ENCODE measurements at regions not wholly inside any gene's neighbourhood (a gene's known extent, or its start where the extent isn't known, plus 50 kb on each side); places are given as distances from the start of the nearest gene placed in this dataset.

DNA sequence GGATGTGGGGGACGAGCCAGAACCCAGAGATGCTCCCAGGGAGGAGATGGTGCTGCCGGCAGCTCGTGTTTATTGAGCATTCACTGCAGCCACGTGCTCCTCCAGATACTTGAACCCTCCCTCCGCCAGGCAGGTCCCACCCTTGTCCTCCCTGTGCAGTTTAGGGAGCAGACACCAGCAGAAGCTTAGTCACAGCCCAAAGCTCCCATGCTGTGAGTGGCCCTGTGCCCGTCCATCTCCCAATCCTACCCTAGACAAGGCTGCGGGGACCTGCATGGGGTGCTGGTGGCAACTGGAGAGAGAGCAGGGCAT lies 176.5 kb upstream of the COPS8 start:
- Histone ChIP-seq H2BK12ac (ENCODE audit: low read depth, low read length) (no peak overlapping the region), H3K27me3 (replicated peaks in 1 of 4; ENCODE audit: control insufficient read depth in 3 of 4, extremely low read depth in 1 of 4, insufficient read depth in 3 of 4, low read length in 3 of 4) (no peaks in the 10 kb centered on the region), H3K18ac (ENCODE audit: extremely low read depth, low read length) (no peak overlapping the region), H4K20me1 (replicated peaks in 1 of 2; ENCODE audit: control insufficient read depth in 1 of 2, insufficient read depth in 2 of 2, low read length in 2 of 2) (no peaks in the 10 kb centered on the region), H2AFZ (ENCODE audit: low read length) (no peak overlapping the region), H2BK15ac (ENCODE audit: low read length) (no peak overlapping the region), H3K9me3 (ENCODE audit: insufficient read depth in 2 of 2, low read depth in 1 of 2, low read length in 1 of 2) (no peaks in the 10 kb centered on the region), H3K36me3 (ENCODE audit: control insufficient read depth in 2 of 4, insufficient read depth in 4 of 4, low read length in 3 of 4) (no peaks in the 10 kb centered on the region; a peak in 1 of 8 replicates), H3K79me2 (ENCODE audit: control insufficient read depth in 1 of 2, insufficient read depth in 2 of 2, low read length in 2 of 2) (no peaks in the 10 kb centered on the region; a peak in 1 of 4 replicates), H2AK5ac (ENCODE audit: low read depth, low read length) (no peak overlapping the region), H3K9ac (replicated peaks in 1 of 4; ENCODE audit: extremely low read depth in 1 of 4, low read depth in 3 of 4, low read length in 3 of 4) (no peak overlapping the region), H4K8ac (ENCODE audit: extremely low read depth, insufficient read depth, low read length) (no peak overlapping the region), H3K56ac (replicated peaks; ENCODE audit: insufficient read length, low read depth, low read length) (no peak overlapping the region), H3K4me3 (ENCODE audit: extremely low read depth in 1 of 4, insufficient read depth in 2 of 4, low read depth in 3 of 4, low read length in 4 of 4) (no peak overlapping the region), H4K91ac (replicated peaks; ENCODE audit: insufficient read length, low read length) (no peak overlapping the region), H3K23me2 (ENCODE audit: low read depth, low read length) (peaks cover 2% of the 10 kb centered on the region; the same call in 1 of the 2 replicates), H3K23ac (ENCODE audit: insufficient read length) (no peak overlapping the region), H3K14ac (ENCODE audit: insufficient read length) (no peak overlapping the region), H2BK20ac (ENCODE audit: low read length) (no peak overlapping the region), H4K5ac (ENCODE audit: insufficient read length, low read depth, low read length) (no peak overlapping the region), H3K27ac (ENCODE audit: low read depth, low read length) (no peak overlapping the region), H3K4me2 (ENCODE audit: insufficient read depth in 1 of 2, low read depth in 2 of 2, low read length in 2 of 2) (no peak overlapping the region), H2BK120ac (replicated peaks; ENCODE audit: low read depth, low read length) (no peak overlapping the region), H3K79me1 (ENCODE audit: low read depth, low read length) (no peaks in the 10 kb centered on the region), H3K4ac (replicated peaks; ENCODE audit: insufficient read length, low read depth, low read length) (no peak overlapping the region), H3K4me1 (replicated peaks in 1 of 4; ENCODE audit: control insufficient read depth in 3 of 4, insufficient read depth in 4 of 4, low read length in 3 of 4) (peaks cover 0 to 2% (median 0%) of the 10 kb centered on the region in 4 experiments; a peak in 1 of 7 replicates), H2BK5ac (ENCODE audit: low read depth, low read length) (no peak overlapping the region)
- TF ChIP-seq RAD21 (IDR thresholded peaks at IDR 0.05 in 1 of 2, conservative IDR thresholded peaks at IDR 0.05 in 1 of 2; ENCODE audit: low read depth in 2 of 2, low read length in 2 of 2) (no peak), POLR2A (IDR thresholded peaks at IDR 0.05; ENCODE audit: control extremely low read depth in 1 of 2, low read depth in 2 of 2, low read length in 2 of 2) (no peak), TCF12 (IDR thresholded peaks at IDR 0.05; ENCODE audit: low read depth, low read length) (no peak), RXRA (IDR thresholded peaks at IDR 0.05; ENCODE audit: insufficient read depth, low read depth, low read length) (no peak), KDM5A (IDR thresholded peaks at IDR 0.05; ENCODE audit: low read length) (no peak), POU5F1 (IDR thresholded peaks at IDR 0.05; ENCODE audit: low read depth, low read length) (no peak), BACH1 (IDR thresholded peaks at IDR 0.05; ENCODE audit: low read length) (no peak), CHD1 (IDR thresholded peaks at IDR 0.05; ENCODE audit: low read depth, low read length) (no peak), SUZ12 (IDR thresholded peaks at IDR 0.05; ENCODE audit: low read length) (no peak), CTBP2 (IDR thresholded peaks at IDR 0.05; ENCODE audit: borderline replicate concordance, insufficient read depth, insufficient read length, low read length) (no peak), YY1 (IDR thresholded peaks at IDR 0.05; ENCODE audit: low read depth, low read length) (no peak)
- TF ChIP-seq, protein P1, sequence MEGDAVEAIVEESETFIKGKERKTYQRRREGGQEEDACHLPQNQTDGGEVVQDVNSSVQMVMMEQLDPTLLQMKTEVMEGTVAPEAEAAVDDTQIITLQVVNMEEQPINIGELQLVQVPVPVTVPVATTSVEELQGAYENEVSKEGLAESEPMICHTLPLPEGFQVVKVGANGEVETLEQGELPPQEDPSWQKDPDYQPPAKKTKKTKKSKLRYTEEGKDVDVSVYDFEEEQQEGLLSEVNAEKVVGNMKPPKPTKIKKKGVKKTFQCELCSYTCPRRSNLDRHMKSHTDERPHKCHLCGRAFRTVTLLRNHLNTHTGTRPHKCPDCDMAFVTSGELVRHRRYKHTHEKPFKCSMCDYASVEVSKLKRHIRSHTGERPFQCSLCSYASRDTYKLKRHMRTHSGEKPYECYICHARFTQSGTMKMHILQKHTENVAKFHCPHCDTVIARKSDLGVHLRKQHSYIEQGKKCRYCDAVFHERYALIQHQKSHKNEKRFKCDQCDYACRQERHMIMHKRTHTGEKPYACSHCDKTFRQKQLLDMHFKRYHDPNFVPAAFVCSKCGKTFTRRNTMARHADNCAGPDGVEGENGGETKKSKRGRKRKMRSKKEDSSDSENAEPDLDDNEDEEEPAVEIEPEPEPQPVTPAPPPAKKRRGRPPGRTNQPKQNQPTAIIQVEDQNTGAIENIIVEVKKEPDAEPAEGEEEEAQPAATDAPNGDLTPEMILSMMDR (IDR thresholded peaks at IDR 0.05; ENCODE audit: control extremely low read depth in 1 of 3, insufficient read depth in 1 of 3, low read depth in 1 of 3, low read length in 3 of 3) = no peak
- TF ChIP-seq, protein P2, sequence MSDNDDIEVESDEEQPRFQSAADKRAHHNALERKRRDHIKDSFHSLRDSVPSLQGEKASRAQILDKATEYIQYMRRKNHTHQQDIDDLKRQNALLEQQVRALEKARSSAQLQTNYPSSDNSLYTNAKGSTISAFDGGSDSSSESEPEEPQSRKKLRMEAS (IDR thresholded peaks at IDR 0.05) = no peak
- POLR2A ChIA-PET (ENCODE audit: partially characterized antibody) = no interaction called here
- DNase-seq (ENCODE audit: low read depth in 1 of 2, low spot score in 2 of 2) = no peak
- CTCF ChIA-PET (ENCODE audit: partially characterized antibody) = no interaction called here
- FAIRE-seq = no peak
- WGBS, 2 experiments (ENCODE audit: extremely low coverage in 1 of 2, insufficient coverage in 1 of 2, insufficient read length in 1 of 2, insufficient replicate concordance in 2 of 2, low coverage in 1 of 2, low lambda C conversion rate in 2 of 2, missing lambda C conversion rate in 1 of 2) = 88% methylated on average over 6 of the region's 7 CpGs; no CpG with 5 or more reads in 1 of the 2 experiments

Measured in H1 (cell line).